Right cardiac atrium (tissue), 5 donors: ENCODE measurements at regions not wholly inside any gene's neighbourhood (a gene's known extent, or its start where the extent isn't known, plus 50 kb on each side); places are given as distances from the start of the nearest gene placed in this dataset.

Experiments used
- ATAC-seq, 2 donors: fragments of 200-7000 bp; cut with Tn5 transposase; one replicate each; pipeline versions ENCODE4 v1.8.0 to v1.9.1; 2020; ENCODE audit warnings: moderate library complexity in 2 of 2, mild to moderate bottlenecking in 1 of 2
- DNase-seq, 3 donors: peaks; one replicate each; pipeline ENCODE4 v3.0.0-alpha.2; 2020
- H3K27ac ChIP-seq: one replicate; pipeline ENCODE4 v1.5.1; 2013; ENCODE audit warnings: mild to moderate bottlenecking, low read length, control low read depth, moderate library complexity
- H3K27me3 ChIP-seq: one replicate; pipeline ENCODE4 v1.6.1; 2013; ENCODE audit not compliant: control insufficient read depth, insufficient read depth
- H3K4me1 ChIP-seq: one replicate; pipeline ENCODE4 v1.6.1; 2013; ENCODE audit warnings: low read length; ENCODE audit not compliant: control insufficient read depth, insufficient read depth
- H3K4me3 ChIP-seq: one replicate; pipeline ENCODE4 v1.5.1; 2013; ENCODE audit warnings: low read length, control low read depth
- H3K9me3 ChIP-seq: one replicate; pipeline ENCODE4 v1.6.1; 2013; ENCODE audit warnings: low read length; ENCODE audit not compliant: control insufficient read depth
- WGBS: extraction: QIAGEN DNeasy Blood & Tissue Kit; methylation state at CpG from one replicate; pipeline ENCODE4 v1.1.7; 2013; 5-methylcytosine and 5-hydroxymethylcytosine counted together
- intact Hi-C, 4 donors: fragments of 100-400 bp; cut with DNase I; formaldehyde crosslinking; loops; one replicate each; pipeline versions ENCODE4 v1.11.0 to v1.14.0; 2022 to 2023
- donor health status: healthy with polysubstance abuse.
- donor health status: DM: no; HTN: yes; CAD: no.
- donor health status: DM: no; HTN: no; CAD: no.
- donor health status: DM: no; HTN: yes; CAD: no; lungs with severe emphysema.
- donor health status: DM: yes; HTN: yes; CAD: no.

- Histone ChIP-seq H3K27me3 (no peaks in the 10 kb centered on the region), H3K4me1 (no peaks in the 10 kb centered on the region), H3K4me3 (no peak overlapping the region), H3K27ac (no peak overlapping the region), H3K9me3 (no peaks in the 10 kb centered on the region)
- intact Hi-C loops: no loop called here
- no peak for ATAC-seq
- no peak for DNase-seq
- 49% methylated on average over 7 of the region's 7 CpGs for WGBS
Observed at GRCh38 chr4:83658806-83659205, 122.9 kb downstream of the GPAT3 start.

- DNase-seq (no peak), ATAC-seq (no peak)
- H3K4me1 ChIP-seq: no peaks in the 10 kb centered on the region
- intact Hi-C loops: no loop called here
- H3K9me3 ChIP-seq: no peaks in the 10 kb centered on the region
- H3K27me3 ChIP-seq: no peaks in the 10 kb centered on the region
- WGBS: 44% methylated on average over 2 of the region's 2 CpGs
- no peak overlapping the region for H3K4me3 ChIP-seq
- H3K27ac ChIP-seq: no peak overlapping the region
Observed at GRCh38 chr4:83657336-83657735, 121.4 kb downstream of the GPAT3 start.
